ENCODE measurements at regions not wholly inside any gene's neighbourhood (a gene's known extent, or its start where the extent isn't known, plus 50 kb on each side); places are given as distances from the start of the nearest gene placed in this dataset.

- DNase-seq (ENCODE audit: low read depth in 2 of 3, low spot score in 2 of 3) = no peak
These were observed 111.6 kb downstream of the MATN1 start for GRCh38 chr1:30611741-30612309.

- no peak for DNase-seq (ENCODE audit: low read depth in 2 of 3, low spot score in 2 of 3)
These were observed 112.5 kb downstream of the MATN1 start for GRCh38 chr1:30610917-30611316.

GRCh38 chr1:30609999-30610345 lies 113.4 kb downstream of the MATN1 start:
- no peak for DNase-seq (ENCODE audit: low read depth in 2 of 3, low spot score in 2 of 3)

GRCh38 chr1:30609336-30609998 lies 113.9 kb downstream of the MATN1 start:
- DNase-seq (ENCODE audit: low read depth in 2 of 3, low spot score in 2 of 3) = no peak

GRCh38 chr1:30607723-30608122 lies 115.7 kb downstream of the MATN1 start:
- DNase-seq (ENCODE audit: low read depth in 2 of 3, low spot score in 2 of 3) = no peak

- no peak for DNase-seq (ENCODE audit: low read depth in 2 of 3, low spot score in 2 of 3)
These were observed 117.2 kb downstream of the MATN1 start for GRCh38 chr1:30606166-30606565.

- DNase-seq (ENCODE audit: low read depth in 2 of 3, low spot score in 2 of 3) = no peak
These were observed 117.9 kb downstream of the MATN1 start for GRCh38 chr1:30605441-30605920.

- no peak for DNase-seq (ENCODE audit: low read depth in 2 of 3, low spot score in 2 of 3)
These were observed 118.5 kb downstream of the MATN1 start for GRCh38 chr1:30604801-30605440.

- no peak for DNase-seq (ENCODE audit: low read depth in 2 of 3, low spot score in 2 of 3)
These were observed 120.1 kb downstream of the MATN1 start for GRCh38 chr1:30603081-30603858.

- DNase-seq (ENCODE audit: low read depth in 2 of 3, low spot score in 2 of 3) = no peak
These were observed 121.9 kb downstream of the MATN1 start for GRCh38 chr1:30601316-30602085.

GRCh38 chr1:30600706-30601105 lies 122.7 kb downstream of the MATN1 start:
- DNase-seq (ENCODE audit: low read depth in 2 of 3, low spot score in 2 of 3) = no peak

- no peak for DNase-seq (ENCODE audit: low read depth in 2 of 3, low spot score in 2 of 3)
These were observed 123.1 kb downstream of the MATN1 start for GRCh38 chr1:30600258-30600657.

- DNase-seq (ENCODE audit: low read depth in 2 of 3, low spot score in 2 of 3) = no peak
These were observed 123.7 kb downstream of the MATN1 start for GRCh38 chr1:30599721-30600120.

GRCh38 chr1:30598571-30599114 lies 124.7 kb downstream of the MATN1 start:
- DNase-seq (ENCODE audit: low read depth in 2 of 3, low spot score in 2 of 3) = no peak

GRCh38 chr1:30597711-30598110 lies 125.7 kb downstream of the MATN1 start:
- DNase-seq (ENCODE audit: low read depth in 2 of 3, low spot score in 2 of 3) = no peak

- no peak for DNase-seq (ENCODE audit: low read depth in 2 of 3, low spot score in 2 of 3)
These were observed 126.5 kb downstream of the MATN1 start for GRCh38 chr1:30596891-30597290.

GRCh38 chr1:30596470-30596869 lies 126.9 kb downstream of the MATN1 start:
- no peak for DNase-seq (ENCODE audit: low read depth in 2 of 3, low spot score in 2 of 3)

- no peak for DNase-seq (ENCODE audit: low read depth in 2 of 3, low spot score in 2 of 3)
These were observed 134.3 kb downstream of the MATN1 start for GRCh38 chr1:30589083-30589482.

GRCh38 chr1:30588311-30589073 lies 134.9 kb downstream of the MATN1 start:
- DNase-seq (ENCODE audit: low read depth in 2 of 3, low spot score in 2 of 3) = no peak

- no peak for DNase-seq (ENCODE audit: low read depth in 2 of 3, low spot score in 2 of 3)
These were observed 136.7 kb downstream of the MATN1 start for GRCh38 chr1:30586671-30587070.
